Ishikawa (cell line): ENCODE measurements at regions not wholly inside any gene's neighbourhood (a gene's known extent, or its start where the extent isn't known, plus 50 kb on each side); places are given as distances from the start of the nearest gene placed in this dataset.

Source experiments
- CEBPB ChIP-seq: IDR thresholded peaks from 2 replicates; pipeline ENCODE4 v1.6.1; 2012
- CREB1 ChIP-seq: IDR thresholded peaks from 2 replicates; pipeline ENCODE4 v1.6.1; 2012; ENCODE audit warnings: low read depth
- EGR1 ChIP-seq: IDR thresholded peaks from 2 replicates; pipeline ENCODE4 v1.6.1; 2012
- EP300 ChIP-seq: IDR thresholded peaks from 2 replicates; pipeline ENCODE4 v1.6.1; 2012; ENCODE audit warnings: borderline replicate concordance
- FOXM1 ChIP-seq: IDR thresholded peaks from 2 replicates; pipeline ENCODE4 v1.6.1; 2012; ENCODE audit warnings: low read depth, borderline replicate concordance
- NFIC ChIP-seq: IDR thresholded peaks from 2 replicates; pipeline ENCODE4 v1.6.1; 2012
- RAD21 ChIP-seq: IDR thresholded peaks from 2 replicates; pipeline ENCODE4 v1.6.1; 2012; ENCODE audit warnings: low read depth
- TAF1 ChIP-seq: IDR thresholded peaks from 2 replicates; pipeline ENCODE4 v1.6.1; 2012; ENCODE audit warnings: low read depth, mild to moderate bottlenecking
- TCF12 ChIP-seq: IDR thresholded peaks from 2 replicates; pipeline ENCODE4 v1.6.1; 2012; ENCODE audit warnings: low read depth
- TEAD4 ChIP-seq: IDR thresholded peaks from 2 replicates; pipeline ENCODE4 v1.6.1; 2012
- YY1 ChIP-seq: IDR thresholded peaks from 2 replicates; pipeline ENCODE4 v1.6.1; 2012; ENCODE audit warnings: low read depth
- ZBTB7A ChIP-seq: IDR thresholded peaks from 2 replicates; pipeline ENCODE4 v1.6.1; 2012; ENCODE audit warnings: low read depth
- TF ChIP-seq, protein P1 (sequence below): IDR thresholded peaks from 2 replicates; pipeline ENCODE4 v1.6.1; 2012; ENCODE audit warnings: low read depth, mild to moderate bottlenecking
- TF ChIP-seq, protein P2 (sequence below): IDR thresholded peaks from 2 replicates; pipeline ENCODE4 v1.6.1; 2012
- TF ChIP-seq, protein P3 (sequence below): IDR thresholded peaks from 2 replicates; pipeline ENCODE4 v1.6.1; 2012

DNA sequence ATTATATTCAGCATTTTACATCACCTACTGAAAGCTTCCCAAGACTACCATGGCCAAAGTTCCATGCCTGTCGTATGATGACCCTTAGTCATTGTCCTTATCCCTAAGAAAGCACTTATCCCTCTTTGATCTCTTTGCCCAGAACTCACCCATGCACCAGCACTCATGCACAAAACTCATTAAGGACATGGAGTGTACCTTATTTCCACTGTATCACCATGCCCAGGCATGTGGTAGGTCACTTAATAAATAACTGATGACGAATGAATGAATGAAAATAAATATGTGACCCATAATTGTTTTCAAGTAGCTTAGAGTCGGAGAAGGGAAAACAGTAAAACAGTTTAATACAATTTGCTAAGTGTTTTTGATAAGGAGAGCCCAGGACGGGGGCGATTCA is 220.1 kb downstream of the IKZF2 start:
- TF ChIP-seq ZBTB7A (no peak), TAF1 (no peak), YY1 (no peak), TEAD4 (no peak), TCF12 (no peak), EGR1 (no peak), NFIC (no peak), FOXM1 (no peak)
- TF ChIP-seq, protein P1, sequence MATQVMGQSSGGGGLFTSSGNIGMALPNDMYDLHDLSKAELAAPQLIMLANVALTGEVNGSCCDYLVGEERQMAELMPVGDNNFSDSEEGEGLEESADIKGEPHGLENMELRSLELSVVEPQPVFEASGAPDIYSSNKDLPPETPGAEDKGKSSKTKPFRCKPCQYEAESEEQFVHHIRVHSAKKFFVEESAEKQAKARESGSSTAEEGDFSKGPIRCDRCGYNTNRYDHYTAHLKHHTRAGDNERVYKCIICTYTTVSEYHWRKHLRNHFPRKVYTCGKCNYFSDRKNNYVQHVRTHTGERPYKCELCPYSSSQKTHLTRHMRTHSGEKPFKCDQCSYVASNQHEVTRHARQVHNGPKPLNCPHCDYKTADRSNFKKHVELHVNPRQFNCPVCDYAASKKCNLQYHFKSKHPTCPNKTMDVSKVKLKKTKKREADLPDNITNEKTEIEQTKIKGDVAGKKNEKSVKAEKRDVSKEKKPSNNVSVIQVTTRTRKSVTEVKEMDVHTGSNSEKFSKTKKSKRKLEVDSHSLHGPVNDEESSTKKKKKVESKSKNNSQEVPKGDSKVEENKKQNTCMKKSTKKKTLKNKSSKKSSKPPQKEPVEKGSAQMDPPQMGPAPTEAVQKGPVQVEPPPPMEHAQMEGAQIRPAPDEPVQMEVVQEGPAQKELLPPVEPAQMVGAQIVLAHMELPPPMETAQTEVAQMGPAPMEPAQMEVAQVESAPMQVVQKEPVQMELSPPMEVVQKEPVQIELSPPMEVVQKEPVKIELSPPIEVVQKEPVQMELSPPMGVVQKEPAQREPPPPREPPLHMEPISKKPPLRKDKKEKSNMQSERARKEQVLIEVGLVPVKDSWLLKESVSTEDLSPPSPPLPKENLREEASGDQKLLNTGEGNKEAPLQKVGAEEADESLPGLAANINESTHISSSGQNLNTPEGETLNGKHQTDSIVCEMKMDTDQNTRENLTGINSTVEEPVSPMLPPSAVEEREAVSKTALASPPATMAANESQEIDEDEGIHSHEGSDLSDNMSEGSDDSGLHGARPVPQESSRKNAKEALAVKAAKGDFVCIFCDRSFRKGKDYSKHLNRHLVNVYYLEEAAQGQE: no peak
- TF ChIP-seq, protein P2, sequence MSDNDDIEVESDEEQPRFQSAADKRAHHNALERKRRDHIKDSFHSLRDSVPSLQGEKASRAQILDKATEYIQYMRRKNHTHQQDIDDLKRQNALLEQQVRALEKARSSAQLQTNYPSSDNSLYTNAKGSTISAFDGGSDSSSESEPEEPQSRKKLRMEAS: no peak
- TF ChIP-seq, protein P3, sequence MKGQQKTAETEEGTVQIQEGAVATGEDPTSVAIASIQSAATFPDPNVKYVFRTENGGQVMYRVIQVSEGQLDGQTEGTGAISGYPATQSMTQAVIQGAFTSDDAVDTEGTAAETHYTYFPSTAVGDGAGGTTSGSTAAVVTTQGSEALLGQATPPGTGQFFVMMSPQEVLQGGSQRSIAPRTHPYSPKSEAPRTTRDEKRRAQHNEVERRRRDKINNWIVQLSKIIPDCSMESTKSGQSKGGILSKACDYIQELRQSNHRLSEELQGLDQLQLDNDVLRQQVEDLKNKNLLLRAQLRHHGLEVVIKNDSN: no peak

DNA sequence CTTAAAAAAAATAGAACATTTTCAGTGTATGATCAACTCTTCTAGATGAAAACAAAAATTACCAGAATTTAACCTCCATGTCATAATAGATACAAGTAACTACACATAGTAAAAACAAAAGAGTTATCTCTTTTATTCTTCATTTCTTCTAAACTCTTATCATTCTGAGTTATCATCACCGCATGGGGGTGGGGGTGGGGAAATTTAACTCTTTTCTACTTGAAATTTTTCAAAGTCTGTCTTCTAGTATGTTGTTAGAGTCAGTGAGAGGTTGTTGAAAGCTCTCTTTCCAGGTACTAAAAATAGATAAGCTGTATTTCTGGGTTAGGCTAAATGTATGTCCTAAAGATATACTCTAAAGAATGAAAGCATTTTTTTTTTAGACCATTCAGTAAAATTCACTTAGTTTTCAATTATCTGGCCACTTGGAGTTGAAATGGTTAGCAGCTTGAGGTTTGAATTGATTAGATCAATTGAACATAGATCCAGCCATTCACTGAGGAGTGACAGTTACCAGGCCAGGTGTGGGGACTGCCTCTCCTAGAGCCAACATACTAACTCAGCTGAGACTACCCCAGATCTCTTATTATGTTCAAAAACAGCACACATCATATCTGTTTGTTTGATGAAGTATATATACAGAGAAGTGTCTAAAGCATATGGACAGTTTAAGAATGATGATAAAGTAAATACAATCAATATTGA is 220.7 kb downstream of the IKZF2 start:
- no peak for TF ChIP-seq TCF12
- TF ChIP-seq, protein P1: no peak
- TF ChIP-seq TEAD4: no peak
- TF ChIP-seq EP300: no peak
- TF ChIP-seq ZBTB7A: no peak
- no peak for TF ChIP-seq TAF1
- TF ChIP-seq, protein P3: no peak
- no peak for TF ChIP-seq CEBPB
- TF ChIP-seq NFIC: no peak
- no peak for TF ChIP-seq YY1
- TF ChIP-seq, protein P2: no peak
- no peak for TF ChIP-seq EGR1
- no peak for TF ChIP-seq FOXM1
- no peak for TF ChIP-seq RAD21
- no peak for TF ChIP-seq CREB1

DNA sequence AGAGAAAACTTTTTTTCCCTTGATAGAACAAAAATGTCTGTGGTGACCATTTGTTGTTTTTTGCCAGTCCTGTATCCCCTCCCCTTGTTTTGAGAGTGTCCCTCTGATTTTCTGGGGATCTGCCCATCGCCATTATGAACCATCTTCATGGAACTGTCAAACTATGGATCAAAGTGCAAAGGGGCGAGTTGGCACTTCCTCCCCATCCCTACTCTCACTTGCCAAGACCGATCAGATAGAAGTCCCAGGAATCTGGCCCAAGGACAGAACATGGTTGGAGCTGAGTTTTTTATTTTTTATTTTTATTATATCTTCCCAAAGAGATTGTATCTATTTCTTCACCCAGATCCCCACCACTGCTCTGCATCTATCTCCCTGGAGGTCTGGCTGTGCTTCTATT is 221.4 kb downstream of the IKZF2 start:
- TF ChIP-seq, protein P3: no peak
- TF ChIP-seq CEBPB (no peak), YY1 (no peak), FOXM1 (no peak), EGR1 (no peak), CREB1 (no peak), NFIC (no peak), TEAD4 (no peak), EP300 (no peak), ZBTB7A (no peak), RAD21 (no peak), TAF1 (no peak), TCF12 (no peak)
- TF ChIP-seq, protein P1: no peak
- TF ChIP-seq, protein P2: no peak
